HepG2 (cell line): ENCODE measurements at regions not wholly inside any gene's neighbourhood (a gene's known extent, or its start where the extent isn't known, plus 50 kb on each side); places are given as distances from the start of the nearest gene placed in this dataset.

Experiments used
- ATAC-seq: fragments of 200-7000 bp; cut with Tn5 transposase; 3 replicates; pipeline ENCODE4 v1.9.1; 2020; ENCODE audit warnings: mild to moderate bottlenecking, moderate library complexity
- BruUV-seq: library from RNA; stranded (reverse); fragments of 400-500 nt; replicated peaks from 2 replicates; lab custom pipeline; 2021; lab: Mats Ljungman, UMichigan
- CTCF ChIA-PET: fragments of 300-600 bp; formaldehyde crosslinking; extraction: SDS; loops from one replicate; lab custom pipeline; 2021; ENCODE audit warnings: low total read pairs, inconsistent platforms, low intra/inter-chr PET ratio; lab: Yijun Ruan, JAX
- POLR2A ChIA-PET: fragments of 350-600 bp; sonication (Branson Sonifier 250); formaldehyde crosslinking; loops from one replicate; lab custom pipeline; 2020; ENCODE audit warnings: antibody characterized with exemption, inconsistent platforms; lab: Yijun Ruan, JAX
- DNase-seq: peaks from one replicate; pipeline ENCODE4 v3.0.0-alpha.2; 2015; ENCODE audit warnings: low spot score
- FAIRE-seq: peaks from 3 replicates; lab custom pipeline; 2011; peaks lifted over from hg19 to GRCh38; lab: Jason Lieb, UNC
- H2AFZ ChIP-seq: one replicate; pipeline ENCODE4 v1.6.1; 2011; ENCODE audit warnings: low read length, inconsistent platforms
- H3K27ac ChIP-seq: fragments of 300-600 bp; 3 replicates; pipeline ENCODE4 v1.8.0; 2011; ENCODE audit warnings: mixed run types, mild to moderate bottlenecking, mixed read lengths, low read length, inconsistent platforms; ENCODE audit not compliant: insufficient read depth; ENCODE audit errors: extremely low read length
- H3K27me3 ChIP-seq, 2 experiments: fragments of 200-600 bp in 1 of 2; 2 replicates in 1 of 2; 3 replicates in 1 of 2; pipeline versions ENCODE4 v1.6.0 to v1.8.0; 2011; ENCODE audit warnings: low read length in 2 of 2, mild to moderate bottlenecking in 2 of 2, moderate library complexity in 2 of 2, inconsistent platforms in 1 of 2; ENCODE audit not compliant: insufficient read depth in 2 of 2, control insufficient read depth in 1 of 2
- H3K36me3 ChIP-seq, 2 experiments: fragments of 200-600 bp in 1 of 2; replicated peaks in 1 of 2; 2 replicates in 1 of 2; 3 replicates in 1 of 2; pipeline versions ENCODE4 v1.5.1 to v1.8.0; 2011; ENCODE audit warnings: low read length in 2 of 2, inconsistent platforms in 1 of 2; ENCODE audit not compliant: insufficient read depth in 2 of 2, control insufficient read depth in 1 of 2
- H3K4me1 ChIP-seq: 2 replicates; pipeline ENCODE4 v1.5.1; 2012; ENCODE audit warnings: low read length, inconsistent platforms; ENCODE audit not compliant: insufficient read depth
- H3K4me2 ChIP-seq: 2 replicates; pipeline ENCODE4 v1.6.0; 2011; ENCODE audit warnings: low read depth, low read length, inconsistent platforms
- H3K4me3 ChIP-seq, 3 experiments: fragments of 200-600 bp in 1 of 3; sonication (generic), shearing (Covaris generic) in 1 of 3; replicated peaks in 1 of 3; 2 replicates each; pipeline ENCODE4 v1.5.1; 2011 to 2016; ENCODE audit warnings: low read length in 3 of 3, inconsistent platforms in 2 of 3, low read depth in 2 of 3, mild to moderate bottlenecking in 2 of 3, control low read depth in 1 of 3, mixed read lengths in 1 of 3; ENCODE audit not compliant: insufficient read depth in 1 of 3
- H3K79me2 ChIP-seq: one replicate; pipeline ENCODE4 v1.6.1; 2011; ENCODE audit warnings: low read length, inconsistent platforms; ENCODE audit not compliant: insufficient read depth
- H3K9ac ChIP-seq: 2 replicates; pipeline ENCODE4 v1.6.0; 2011; ENCODE audit warnings: mild to moderate bottlenecking, low read depth, low read length, inconsistent platforms; ENCODE audit not compliant: insufficient read depth
- H3K9me3 ChIP-seq: 2 replicates; pipeline ENCODE4 v1.5.1; 2012; ENCODE audit warnings: mild to moderate bottlenecking, low read length
- H4K20me1 ChIP-seq: 2 replicates; pipeline ENCODE4 v1.6.0; 2011; ENCODE audit warnings: inconsistent platforms, mild to moderate bottlenecking, low read length, moderate library complexity; ENCODE audit not compliant: insufficient read depth
- CBFB ChIP-seq: sonication (generic); formaldehyde crosslinking; IDR thresholded peaks from 2 replicates; pipeline ENCODE4 v1.4.0; 2020; ENCODE audit warnings: missing genetic modification reagents
- ERF ChIP-seq: IDR thresholded peaks from 2 replicates; pipeline ENCODE4 v1.6.1; 2018; ENCODE audit warnings: missing biosample characterization, missing genetic modification reagents
- HMG20B ChIP-seq: conservative IDR thresholded peaks from 2 replicates; pipeline ENCODE4 v1.6.1; 2016; ENCODE audit warnings: missing genetic modification reagents, missing compliant biosample characterization
- MED8 ChIP-seq: sonication (generic); formaldehyde crosslinking; IDR thresholded peaks from 2 replicates; pipeline ENCODE4 v1.8.1; 2023; ENCODE audit warnings: mild to moderate bottlenecking, missing genetic modification reagents; ENCODE audit not compliant: insufficient replicate concordance
- NFATC3 ChIP-seq: sonication (generic); formaldehyde crosslinking; IDR thresholded peaks from 2 replicates; pipeline ENCODE4 v1.5.1; 2020; ENCODE audit warnings: mild to moderate bottlenecking, missing genetic modification reagents
- SMC3 ChIP-seq: IDR thresholded peaks from 2 replicates; pipeline ENCODE4 v1.6.1; 2011; ENCODE audit warnings: low read length, improper control_type of control experiment
- ZBTB3 ChIP-seq: sonication (generic); formaldehyde crosslinking; IDR thresholded peaks from 2 replicates; pipeline ENCODE4 v1.4.0; 2020; ENCODE audit warnings: low read depth, mild to moderate bottlenecking, moderate library complexity, missing genetic modification reagents, borderline replicate concordance
- ZNF773 ChIP-seq: sonication (generic); formaldehyde crosslinking; IDR thresholded peaks from 2 replicates; pipeline ENCODE4 v1.4.0; 2020; ENCODE audit warnings: missing genetic modification reagents, borderline replicate concordance
- whole genome bisulfite sequencing: methylation state at CpG from one replicate; pipeline ENCODE4 v1.1.6; 2017; ENCODE audit warnings: low lambda C conversion rate; 5-methylcytosine and 5-hydroxymethylcytosine counted together
- in situ Hi-C: cut with HindIII; loops from 2 replicates; pipeline ENCODE4 v1.10.0; 2017; ENCODE audit warnings: low pct_unique_long_range_greater_than_20kb; ENCODE audit not compliant: extremely low pct_ligation_motif_present
- intact Hi-C: fragments of 100-400 bp; cut with micrococcal nuclease; formaldehyde crosslinking; loops from one replicate; pipeline ENCODE4 v1.10.0; 2022; ENCODE audit not compliant: unreplicated experiment
- TF ChIP-seq, protein P1 (sequence below): sonication (generic); formaldehyde crosslinking; IDR thresholded peaks from 2 replicates; pipeline ENCODE4 v1.4.0; 2020; ENCODE audit warnings: missing genetic modification reagents, low read depth, mild to moderate bottlenecking, borderline replicate concordance

DNA sequence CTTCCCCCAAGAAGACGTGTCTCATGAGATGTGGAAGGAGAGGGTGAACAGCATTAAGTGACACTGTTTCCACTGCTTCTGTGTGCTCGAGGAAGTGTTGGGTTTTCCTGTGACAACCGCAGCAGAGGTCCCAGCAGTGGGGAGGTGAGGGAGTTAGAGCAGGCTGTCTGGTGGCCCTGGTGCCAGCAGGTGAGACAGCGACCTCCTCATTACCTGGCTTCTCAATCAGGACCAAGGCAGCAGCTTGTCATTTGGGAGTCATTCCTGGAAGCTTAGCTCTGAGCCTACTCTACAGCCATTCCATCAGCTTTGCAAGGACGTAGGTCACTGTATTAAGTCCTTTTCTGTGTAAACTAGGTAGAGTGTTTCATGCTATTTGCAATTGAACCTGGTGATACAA lies 63.3 kb upstream of the RGMA start:
- no peak for DNase-seq
- in situ Hi-C loops = no loop called here
- H3K36me3 ChIP-seq = no peaks in the 10 kb centered on the region
- TF ChIP-seq, protein P1, sequence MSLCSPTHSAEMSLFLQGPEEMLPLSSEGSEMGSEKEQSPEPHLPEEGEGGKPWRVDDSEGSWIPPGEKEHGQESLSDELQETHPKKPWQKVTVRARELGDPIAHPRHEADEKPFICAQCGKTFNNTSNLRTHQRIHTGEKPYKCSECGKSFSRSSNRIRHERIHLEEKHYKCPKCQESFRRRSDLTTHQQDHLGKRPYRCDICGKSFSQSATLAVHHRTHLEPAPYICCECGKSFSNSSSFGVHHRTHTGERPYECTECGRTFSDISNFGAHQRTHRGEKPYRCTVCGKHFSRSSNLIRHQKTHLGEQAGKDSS (CRISPR knock-in tag) = no peak
- no peak for TF ChIP-seq CBFB
- TF ChIP-seq ZBTB3 (CRISPR knock-in tag) = no peak
- TF ChIP-seq NFATC3 (CRISPR knock-in tag) = no peak
- TF ChIP-seq ERF = no peak
- no peak for TF ChIP-seq SMC3
- no peak for TF ChIP-seq ZNF773
- TF ChIP-seq HMG20B = no peak
- no peak for TF ChIP-seq MED8 (CRISPR knock-in tag)
- TF ChIP-seq, all 625 proteins: peak for 0
- ATAC-seq (no peak), FAIRE-seq (no peak)
- H3K4me3 ChIP-seq = no peak overlapping the region
- ChIA-PET POLR2A (no interaction called here), CTCF (no interaction called here)
- no peaks in the 10 kb centered on the region for H3K9me3 ChIP-seq
- no peak overlapping the region for H2AFZ ChIP-seq
- WGBS = 0% methylated on average over 4 of the region's 5 CpGs
- H3K9ac ChIP-seq = no peak overlapping the region
- no peaks in the 10 kb centered on the region for H4K20me1 ChIP-seq
- no peak overlapping the region for H3K4me2 ChIP-seq
- intact Hi-C loops = no loop called here
- H3K27me3 ChIP-seq = peaks cover 0 to 19% of the 10 kb centered on the region in 2 experiments; a peak in 3 of 5 replicates
- BruUV-seq = no TSS peak
- H3K4me1 ChIP-seq = no peaks in the 10 kb centered on the region
- no peak overlapping the region for H3K27ac ChIP-seq
- H3K79me2 ChIP-seq = no peaks in the 10 kb centered on the region
